ENCODE measurements at regions not wholly inside any gene's neighbourhood (a gene's known extent, or its start where the extent isn't known, plus 50 kb on each side); places are given as distances from the start of the nearest gene placed in this dataset.
"Not testable (repeated sequence)": the region's sequence is repeated elsewhere in the genome, so short reads cannot be mapped to it uniquely, and the experiment has no call there.

DNA sequence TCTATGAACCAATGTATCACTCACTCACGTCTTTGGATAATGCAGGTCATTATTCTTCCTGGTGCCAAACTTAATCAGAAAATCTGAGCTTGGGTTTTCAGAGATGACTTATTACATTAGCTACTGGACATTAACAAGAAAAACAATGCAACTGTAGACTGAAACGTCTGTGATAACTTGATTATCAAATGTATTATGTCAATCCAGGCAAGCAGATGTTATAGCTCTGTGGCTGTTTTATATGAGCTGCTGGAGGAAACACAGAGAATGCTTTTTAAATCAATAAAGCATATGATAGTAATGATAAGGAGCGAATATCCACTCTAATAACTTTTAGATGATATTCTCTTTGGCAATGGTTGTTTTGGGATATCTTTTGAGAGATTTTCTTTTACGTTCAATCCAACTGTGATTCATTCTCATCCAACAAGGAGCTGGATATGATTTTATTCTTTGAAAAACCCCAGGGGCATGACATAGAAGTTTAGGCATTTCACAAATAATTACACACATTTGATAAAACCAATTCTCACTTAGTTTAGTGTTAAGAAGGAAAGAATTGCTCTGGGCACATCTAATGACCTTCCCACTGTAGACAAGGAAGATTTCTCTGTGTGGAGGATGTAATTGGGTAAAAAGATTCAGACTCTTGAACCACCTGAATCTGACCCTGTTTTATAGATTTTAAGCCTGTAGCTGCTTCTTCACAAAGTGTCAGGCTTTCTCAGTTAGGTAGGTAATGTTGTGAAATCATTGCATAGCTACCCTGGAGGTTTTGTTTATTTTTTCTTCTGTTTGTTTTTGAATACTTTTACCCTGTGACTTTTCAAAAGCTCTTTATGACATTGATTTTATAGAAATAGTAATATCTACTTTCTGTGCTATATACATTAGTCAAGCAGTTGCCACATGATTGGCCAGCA is 1124.7 kb downstream of the DNAJB9 start:
- TF ChIP-seq, protein P1, sequence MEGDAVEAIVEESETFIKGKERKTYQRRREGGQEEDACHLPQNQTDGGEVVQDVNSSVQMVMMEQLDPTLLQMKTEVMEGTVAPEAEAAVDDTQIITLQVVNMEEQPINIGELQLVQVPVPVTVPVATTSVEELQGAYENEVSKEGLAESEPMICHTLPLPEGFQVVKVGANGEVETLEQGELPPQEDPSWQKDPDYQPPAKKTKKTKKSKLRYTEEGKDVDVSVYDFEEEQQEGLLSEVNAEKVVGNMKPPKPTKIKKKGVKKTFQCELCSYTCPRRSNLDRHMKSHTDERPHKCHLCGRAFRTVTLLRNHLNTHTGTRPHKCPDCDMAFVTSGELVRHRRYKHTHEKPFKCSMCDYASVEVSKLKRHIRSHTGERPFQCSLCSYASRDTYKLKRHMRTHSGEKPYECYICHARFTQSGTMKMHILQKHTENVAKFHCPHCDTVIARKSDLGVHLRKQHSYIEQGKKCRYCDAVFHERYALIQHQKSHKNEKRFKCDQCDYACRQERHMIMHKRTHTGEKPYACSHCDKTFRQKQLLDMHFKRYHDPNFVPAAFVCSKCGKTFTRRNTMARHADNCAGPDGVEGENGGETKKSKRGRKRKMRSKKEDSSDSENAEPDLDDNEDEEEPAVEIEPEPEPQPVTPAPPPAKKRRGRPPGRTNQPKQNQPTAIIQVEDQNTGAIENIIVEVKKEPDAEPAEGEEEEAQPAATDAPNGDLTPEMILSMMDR (IDR thresholded peaks at IDR 0.05; ENCODE audit: control insufficient read depth, extremely low read depth, insufficient read depth): no peak
- DNase-seq (ENCODE audit: low read depth): no peak
- no peak overlapping the region for H3K4me3 ChIP-seq (ENCODE audit: low read depth, low read length)

DNA sequence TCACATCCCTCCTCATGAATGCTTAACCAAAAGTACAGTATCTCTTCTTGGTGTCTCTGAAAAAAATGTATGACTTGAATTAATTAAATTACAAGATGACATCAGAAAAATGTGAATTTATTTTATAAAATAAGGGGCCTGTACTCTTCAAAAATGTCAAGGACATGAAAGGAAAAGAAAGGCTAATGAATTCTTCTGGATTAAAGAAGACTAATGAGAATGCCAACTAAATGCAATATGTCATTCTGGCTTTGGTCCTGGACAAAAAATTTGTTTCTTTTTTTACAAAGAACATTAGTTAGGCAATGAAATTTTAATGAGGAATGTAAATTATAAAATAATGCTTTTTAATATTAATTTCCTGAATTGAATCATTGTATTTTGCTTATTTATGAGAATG is 1125.7 kb downstream of the DNAJB9 start:
- TF ChIP-seq, protein P1 (IDR thresholded peaks at IDR 0.05; ENCODE audit: control insufficient read depth, extremely low read depth, insufficient read depth): no peak
- no peak overlapping the region for H3K4me3 ChIP-seq (ENCODE audit: low read depth, low read length)
- no peak for DNase-seq (ENCODE audit: low read depth)

DNA sequence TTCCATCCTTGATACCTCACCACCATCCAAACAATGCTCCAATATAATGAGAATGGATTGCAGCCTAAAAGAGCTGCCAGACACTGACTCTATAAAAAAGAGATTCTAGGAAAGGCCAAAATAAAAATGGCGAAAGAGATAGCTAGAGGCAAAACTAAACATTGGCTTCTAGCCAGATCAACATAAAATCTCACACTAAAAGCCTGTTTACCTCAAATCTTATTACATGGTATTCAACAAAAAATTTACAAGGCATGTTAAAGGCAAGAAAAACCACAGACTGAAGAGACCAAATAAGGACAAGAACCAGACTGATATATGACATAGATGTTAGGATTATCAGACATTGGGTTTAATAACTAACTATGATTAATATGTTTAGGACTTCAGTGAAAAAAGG is 1127.0 kb downstream of the DNAJB9 start:
- no peak overlapping the region for H3K4me3 ChIP-seq (ENCODE audit: low read depth, low read length)
- TF ChIP-seq, protein P1 (IDR thresholded peaks at IDR 0.05; ENCODE audit: control insufficient read depth, extremely low read depth, insufficient read depth): no peak
- peak; percentile 60 for DNase-seq (ENCODE audit: low read depth)

DNA sequence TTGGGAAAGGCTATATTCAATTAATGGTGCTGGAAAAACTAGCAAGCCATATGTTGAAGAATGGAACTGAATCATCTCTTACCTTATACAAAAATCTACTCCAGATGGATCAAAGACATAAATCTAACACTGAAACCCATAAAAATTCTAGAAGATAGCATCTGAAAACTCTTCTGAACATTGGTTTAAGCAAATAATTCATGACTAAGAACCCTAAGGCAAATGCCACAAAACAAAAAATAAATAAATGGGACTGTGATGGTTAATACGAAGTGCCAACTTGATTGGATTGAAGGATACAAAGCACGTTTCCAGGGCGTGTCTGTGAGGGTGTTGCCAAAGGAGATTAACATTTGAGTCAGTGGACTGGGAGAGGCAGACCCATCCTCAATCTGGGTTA is 1130.0 kb downstream of the DNAJB9 start:
- TF ChIP-seq, protein P1 (IDR thresholded peaks at IDR 0.05; ENCODE audit: control insufficient read depth, extremely low read depth, insufficient read depth): no peak
- no peak overlapping the region for H3K4me3 ChIP-seq (ENCODE audit: low read depth, low read length)
- peak; percentile 39 for DNase-seq (ENCODE audit: low read depth)

DNA sequence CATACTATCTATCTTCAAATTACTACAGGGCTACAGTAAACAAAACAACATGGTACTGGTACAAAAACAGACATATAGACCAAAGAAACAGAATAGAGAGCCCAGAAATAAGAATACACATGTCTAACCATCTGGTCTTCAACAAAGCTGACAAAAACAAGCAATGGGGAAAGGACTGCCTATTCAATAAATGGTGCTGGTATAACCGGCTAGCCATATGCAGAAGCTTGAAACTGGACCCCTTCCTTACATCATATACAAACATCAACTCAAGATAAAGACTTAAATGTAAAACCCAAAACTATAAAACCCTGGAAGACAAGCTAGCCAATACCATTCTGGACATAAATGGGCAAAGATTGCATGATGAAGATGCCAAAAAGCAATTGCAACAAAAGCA is 1143.7 kb downstream of the DNAJB9 start:
- no peak overlapping the region for H3K4me3 ChIP-seq (ENCODE audit: low read depth, low read length)
- no peak for DNase-seq (ENCODE audit: low read depth)
- TF ChIP-seq, protein P1 (IDR thresholded peaks at IDR 0.05; ENCODE audit: control insufficient read depth, extremely low read depth, insufficient read depth): no peak

DNA sequence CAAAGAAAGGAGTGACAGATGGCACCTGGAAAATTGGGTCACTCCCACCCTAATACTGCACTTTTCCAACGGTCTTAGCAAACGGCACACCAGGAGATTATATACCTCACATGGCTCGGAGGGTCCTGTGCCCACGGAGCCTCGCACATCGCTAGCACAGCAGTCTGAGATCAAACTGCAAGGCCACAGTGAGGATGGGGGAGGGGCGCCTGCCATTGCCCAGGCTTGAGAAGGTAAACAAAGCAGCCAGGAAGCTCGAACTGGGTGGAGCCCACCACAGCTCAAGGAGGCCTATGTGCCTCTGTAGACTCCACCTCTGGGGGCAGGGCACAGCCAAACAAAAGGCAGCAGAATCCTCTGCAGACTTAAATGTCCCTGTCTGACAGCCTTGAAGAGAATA is 1149.7 kb downstream of the DNAJB9 start:
- DNase-seq (ENCODE audit: low read depth); H3K4me3 ChIP-seq (ENCODE audit: low read depth, low read length): not testable (repeated sequence)

DNA sequence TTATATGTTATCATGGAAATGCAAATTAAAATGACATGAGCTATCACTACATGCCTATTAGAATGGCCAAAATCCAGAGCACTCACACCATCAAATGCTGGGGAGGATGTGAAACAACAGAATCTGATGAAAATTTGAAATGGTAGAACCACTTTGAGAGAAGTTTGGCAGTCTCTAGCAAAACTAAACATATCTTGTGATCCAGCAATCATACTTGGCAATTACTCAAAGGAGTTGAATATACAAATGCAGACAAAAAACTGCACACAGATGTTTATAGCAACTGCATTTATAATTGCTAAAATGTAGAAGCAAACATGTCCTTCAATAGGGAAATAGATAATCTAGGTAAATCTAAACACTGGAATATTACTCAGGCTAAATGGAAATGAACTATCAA is 1164.9 kb downstream of the DNAJB9 start:
- TF ChIP-seq, protein P1 (IDR thresholded peaks at IDR 0.05; ENCODE audit: control insufficient read depth, extremely low read depth, insufficient read depth): no peak
- no peak overlapping the region for H3K4me3 ChIP-seq (ENCODE audit: low read depth, low read length)
- no peak for DNase-seq (ENCODE audit: low read depth)
